Neural progenitor cell (in vitro differentiated cells): ENCODE measurements at regions not wholly inside any gene's neighbourhood (a gene's known extent, or its start where the extent isn't known, plus 50 kb on each side); places are given as distances from the start of the nearest gene placed in this dataset.

Experiments
- CTCF ChIP-seq: fragments of 200-600 bp; sonication (generic); IDR thresholded peaks from 2 replicates; pipeline ENCODE4 v1.5.1; 2017; ENCODE audit warnings: antibody characterized with exemption, mild to moderate bottlenecking
- EZH2 ChIP-seq: fragments of 200-600 bp; sonication (generic); IDR thresholded peaks from 2 replicates; pipeline ENCODE4 v1.6.1; 2017; ENCODE audit warnings: antibody characterized with exemption, mild to moderate bottlenecking, moderate library complexity

DNA sequence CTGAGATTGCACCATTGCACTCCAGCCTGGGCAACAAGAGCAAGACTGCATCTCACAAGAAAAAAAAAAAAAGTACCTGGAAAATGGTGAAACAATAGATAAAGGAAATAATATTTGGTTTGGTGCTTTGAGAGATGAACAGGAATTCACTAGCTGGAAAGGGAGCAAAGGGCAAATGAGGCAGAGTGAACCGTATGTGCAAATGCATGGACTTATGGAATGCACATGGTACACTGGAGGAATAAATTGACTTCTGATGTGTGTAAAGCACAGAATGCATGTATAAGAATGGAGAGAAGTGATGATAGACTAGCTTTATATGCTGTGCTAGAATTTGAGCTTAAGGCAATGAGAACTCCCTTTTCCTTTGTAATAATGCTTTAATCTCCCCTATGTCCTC lies 413.3 kb downstream of the SPRY1 start:
- TF ChIP-seq CTCF (no peak), EZH2 (no peak)
